ENCODE measurements at regions not wholly inside any gene's neighbourhood (a gene's known extent, or its start where the extent isn't known, plus 50 kb on each side); places are given as distances from the start of the nearest gene placed in this dataset.

GRCh38 chr2:198917926-198918720 is 539.6 kb downstream of the SATB2 start:
- DNase-seq = no peak
- Histone ChIP-seq H3K27ac (no peak overlapping the region), H3K9me3 (ENCODE audit: severe bottlenecking) (no peaks in the 10 kb centered on the region), H3K36me3 (no peaks in the 10 kb centered on the region), H3K27me3 (ENCODE audit: insufficient read depth, low read depth, severe bottlenecking) (no peaks in the 10 kb centered on the region), H3K4me3 (ENCODE audit: low read depth, low read length) (no peak overlapping the region)
- TF ChIP-seq CTCF (IDR thresholded peaks at IDR 0.05; ENCODE audit: low read depth, low read length) = no peak

- DNase-seq = no peak
- Histone ChIP-seq H3K27me3 (ENCODE audit: insufficient read depth, low read depth, severe bottlenecking) (no peaks in the 10 kb centered on the region), H3K9me3 (ENCODE audit: severe bottlenecking) (no peaks in the 10 kb centered on the region), H3K36me3 (no peaks in the 10 kb centered on the region), H3K27ac (no peak overlapping the region), H3K4me3 (ENCODE audit: low read depth, low read length) (no peak overlapping the region)
- no peak for TF ChIP-seq CTCF (IDR thresholded peaks at IDR 0.05; ENCODE audit: low read depth, low read length)
Measured at GRCh38 chr2:198917275-198917674, 540.5 kb downstream of the SATB2 start.

GRCh38 chr2:198916548-198917080 is 541.1 kb downstream of the SATB2 start:
- no peak overlapping the region for H3K4me3 ChIP-seq (ENCODE audit: low read depth, low read length)
- H3K27me3 ChIP-seq (ENCODE audit: insufficient read depth, low read depth, severe bottlenecking) = no peaks in the 10 kb centered on the region
- no peaks in the 10 kb centered on the region for H3K9me3 ChIP-seq (ENCODE audit: severe bottlenecking)
- no peak for TF ChIP-seq CTCF (IDR thresholded peaks at IDR 0.05; ENCODE audit: low read depth, low read length)
- H3K36me3 ChIP-seq = no peaks in the 10 kb centered on the region
- no peak overlapping the region for H3K27ac ChIP-seq
- no peak for DNase-seq

- no peak for DNase-seq
- Histone ChIP-seq H3K9me3 (ENCODE audit: severe bottlenecking) (no peaks in the 10 kb centered on the region), H3K27me3 (ENCODE audit: insufficient read depth, low read depth, severe bottlenecking) (no peaks in the 10 kb centered on the region), H3K27ac (no peak overlapping the region), H3K36me3 (no peaks in the 10 kb centered on the region), H3K4me3 (ENCODE audit: low read depth, low read length) (no peak overlapping the region)
- no peak for TF ChIP-seq CTCF (IDR thresholded peaks at IDR 0.05; ENCODE audit: low read depth, low read length)
Measured at GRCh38 chr2:198913394-198914152, 544.2 kb downstream of the SATB2 start.

GRCh38 chr2:198909525-198910267 is 548.0 kb downstream of the SATB2 start:
- Histone ChIP-seq H3K27me3 (ENCODE audit: insufficient read depth, low read depth, severe bottlenecking) (no peaks in the 10 kb centered on the region), H3K27ac (no peak overlapping the region), H3K4me3 (ENCODE audit: low read depth, low read length) (no peak overlapping the region), H3K36me3 (no peaks in the 10 kb centered on the region), H3K9me3 (ENCODE audit: severe bottlenecking) (no peaks in the 10 kb centered on the region)
- no peak for TF ChIP-seq CTCF (IDR thresholded peaks at IDR 0.05; ENCODE audit: low read depth, low read length)
- no peak for DNase-seq
